Ectodermal cell (in vitro differentiated cells): ENCODE measurements at regions not wholly inside any gene's neighbourhood (a gene's known extent, or its start where the extent isn't known, plus 50 kb on each side); places are given as distances from the start of the nearest gene placed in this dataset.

Experiments used
- H3K27ac ChIP-seq: 2 replicates; pipeline ENCODE4 v1.7.0; 2013; ENCODE audit warnings: mild to moderate bottlenecking, low read depth, low read length; ENCODE audit not compliant: insufficient read depth, poor library complexity, severe bottlenecking
- H3K27me3 ChIP-seq: 2 replicates; pipeline ENCODE4 v1.7.0; 2013; ENCODE audit warnings: mild to moderate bottlenecking, low read length; ENCODE audit not compliant: insufficient read depth, control insufficient read depth, poor library complexity, severe bottlenecking
- H3K36me3 ChIP-seq: one replicate; pipeline ENCODE4 v1.7.0; 2013; ENCODE audit warnings: low read length; ENCODE audit not compliant: control insufficient read depth, insufficient read depth
- H3K4me1 ChIP-seq: one replicate; pipeline ENCODE4 v1.7.0; 2013; ENCODE audit warnings: low read length; ENCODE audit not compliant: control insufficient read depth, insufficient read depth
- H3K4me3 ChIP-seq: 2 replicates; pipeline ENCODE4 v1.7.0; 2013; ENCODE audit warnings: low read depth, low read length, control low read depth; ENCODE audit not compliant: insufficient read depth
- H3K9me3 ChIP-seq: 2 replicates; pipeline ENCODE4 v1.7.0; 2013; ENCODE audit warnings: mild to moderate bottlenecking, low read length, moderate library complexity; ENCODE audit not compliant: control insufficient read depth
- WGBS, 2 experiments: methylation state at CpG; one replicate each; pipeline ENCODE4 v1.1.7; 2013; ENCODE audit warnings: missing lambda C conversion rate in 2 of 2; 5-methylcytosine and 5-hydroxymethylcytosine counted together

GRCh38 chr9:91073049-91073810 is 271.6 kb downstream of the SYK start:
- Histone ChIP-seq H3K9me3 (no peaks in the 10 kb centered on the region), H3K4me1 (no peaks in the 10 kb centered on the region), H3K27ac (no peak overlapping the region), H3K4me3 (no peak overlapping the region), H3K27me3 (no peaks in the 10 kb centered on the region), H3K36me3 (no peaks in the 10 kb centered on the region)
- 91 to 95% methylated on average over 10 of the region's 10 CpGs for WGBS, 2 experiments

- Histone ChIP-seq H3K27me3 (no peaks in the 10 kb centered on the region), H3K27ac (no peak overlapping the region), H3K36me3 (no peaks in the 10 kb centered on the region), H3K9me3 (no peaks in the 10 kb centered on the region), H3K4me3 (no peak overlapping the region), H3K4me1 (no peaks in the 10 kb centered on the region)
- 94 to 95% methylated on average over 14 of the region's 14 CpGs for WGBS, 2 experiments
These were observed 272.5 kb downstream of the SYK start for GRCh38 chr9:91073811-91074771.

- Histone ChIP-seq H3K4me1 (no peaks in the 10 kb centered on the region), H3K27me3 (no peaks in the 10 kb centered on the region), H3K9me3 (no peaks in the 10 kb centered on the region), H3K4me3 (no peak overlapping the region), H3K36me3 (no peaks in the 10 kb centered on the region), H3K27ac (no peak overlapping the region)
- 85 to 88% methylated on average over 13 of the region's 13 CpGs for WGBS, 2 experiments
These were observed 273.2 kb downstream of the SYK start for GRCh38 chr9:91074866-91075265.

GRCh38 chr9:91075279-91075678 is 273.7 kb downstream of the SYK start:
- H3K27ac ChIP-seq = no peak overlapping the region
- no peaks in the 10 kb centered on the region for H3K27me3 ChIP-seq
- no peak overlapping the region for H3K4me3 ChIP-seq
- H3K4me1 ChIP-seq = no peaks in the 10 kb centered on the region
- H3K9me3 ChIP-seq = no peaks in the 10 kb centered on the region
- H3K36me3 ChIP-seq = no peaks in the 10 kb centered on the region
- WGBS, 2 experiments = 81 to 85% methylated on average over 8 of the region's 8 CpGs

GRCh38 chr9:91077624-91078368 is 276.2 kb downstream of the SYK start:
- Histone ChIP-seq H3K27ac (no peak overlapping the region), H3K4me3 (no peak overlapping the region), H3K9me3 (no peaks in the 10 kb centered on the region), H3K36me3 (no peaks in the 10 kb centered on the region), H3K4me1 (no peaks in the 10 kb centered on the region), H3K27me3 (no peaks in the 10 kb centered on the region)
- WGBS, 2 experiments = 87 to 89% methylated on average over 5 to 6 of the region's 6 CpGs

- H3K4me1 ChIP-seq = no peaks in the 10 kb centered on the region
- no peak overlapping the region for H3K4me3 ChIP-seq
- WGBS, 2 experiments = 87 to 91% methylated on average over 5 of the region's 5 CpGs
- H3K27me3 ChIP-seq = no peaks in the 10 kb centered on the region
- H3K9me3 ChIP-seq = no peaks in the 10 kb centered on the region
- H3K27ac ChIP-seq = no peak overlapping the region
- H3K36me3 ChIP-seq = no peaks in the 10 kb centered on the region
These were observed 276.7 kb downstream of the SYK start for GRCh38 chr9:91078369-91078695.

GRCh38 chr9:91082731-91083130 is 279.0 kb downstream of the AUH start:
- H3K27ac ChIP-seq = no peak overlapping the region
- H3K9me3 ChIP-seq = no peaks in the 10 kb centered on the region
- no peaks in the 10 kb centered on the region for H3K27me3 ChIP-seq
- no peak overlapping the region for H3K4me3 ChIP-seq
- no peaks in the 10 kb centered on the region for H3K4me1 ChIP-seq
- WGBS, 2 experiments = 88 to 95% methylated on average over 4 of the region's 4 CpGs
- no peaks in the 10 kb centered on the region for H3K36me3 ChIP-seq

GRCh38 chr9:91084896-91085516 is 276.7 kb downstream of the AUH start:
- H3K9me3 ChIP-seq = no peaks in the 10 kb centered on the region
- 93 to 97% methylated on average over 2 of the region's 2 CpGs for WGBS, 2 experiments
- H3K4me3 ChIP-seq = no peak overlapping the region
- no peak overlapping the region for H3K27ac ChIP-seq
- no peaks in the 10 kb centered on the region for H3K27me3 ChIP-seq
- peaks cover 3% of the 10 kb centered on the region for H3K4me1 ChIP-seq
- H3K36me3 ChIP-seq = no peaks in the 10 kb centered on the region

GRCh38 chr9:91085517-91086291 is 276.0 kb downstream of the AUH start:
- Histone ChIP-seq H3K4me3 (no peak overlapping the region), H3K9me3 (no peaks in the 10 kb centered on the region), H3K27me3 (no peaks in the 10 kb centered on the region), H3K4me1 (peaks cover 3% of the 10 kb centered on the region), H3K36me3 (no peaks in the 10 kb centered on the region), H3K27ac (no peak overlapping the region)
- 83 to 84% methylated on average over 2 of the region's 2 CpGs for WGBS, 2 experiments
